H1 (cell line): ENCODE measurements at regions not wholly inside any gene's neighbourhood (a gene's known extent, or its start where the extent isn't known, plus 50 kb on each side); places are given as distances from the start of the nearest gene placed in this dataset.

Experiments
- CHD1 ChIP-seq: IDR thresholded peaks from 2 replicates; pipeline ENCODE4 v1.6.1; 2012; ENCODE audit warnings: low read depth, low read length, improper control_type of control experiment
- EP300 ChIP-seq, 2 experiments: IDR thresholded peaks; 1 replicate in 1 of 2; 2 replicates in 1 of 2; pipeline ENCODE4 v1.6.1; 2011 to 2012; ENCODE audit warnings: low read depth in 2 of 2, low read length in 2 of 2, mild to moderate bottlenecking in 2 of 2, borderline replicate concordance in 1 of 2, inconsistent platforms in 1 of 2, moderate library complexity in 1 of 2
- EZH2 ChIP-seq: fragments of 200-600 bp; sonication (generic); IDR thresholded peaks from 2 replicates; pipeline ENCODE4 v1.7.1; 2012; ENCODE audit warnings: low read depth, mild to moderate bottlenecking, moderate library complexity, low read length, inconsistent platforms; ENCODE audit not compliant: severe bottlenecking
- NRF1 ChIP-seq: IDR thresholded peaks from 2 replicates; pipeline ENCODE4 v1.6.1; 2011; ENCODE audit warnings: mild to moderate bottlenecking, low read depth, low read length, improper control_type of control experiment
- POLR2A ChIP-seq, 2 experiments: IDR thresholded peaks; 1 replicate in 1 of 2; 2 replicates in 1 of 2; pipeline ENCODE4 v1.6.1; 2011; ENCODE audit warnings: low read depth in 2 of 2, low read length in 2 of 2, mild to moderate bottlenecking in 2 of 2; ENCODE audit errors: control extremely low read depth in 1 of 2
- SUZ12 ChIP-seq: fragments of 200-600 bp; sonication (generic); IDR thresholded peaks from 2 replicates; pipeline ENCODE4 v1.6.1; 2012; ENCODE audit warnings: mild to moderate bottlenecking, inconsistent platforms, low read length, moderate library complexity, mixed read lengths
- ZNF274 ChIP-seq: IDR thresholded peaks from 2 replicates; pipeline ENCODE4 v1.7.0; 2012; ENCODE audit warnings: low read length, borderline replicate concordance; ENCODE audit errors: extremely low read depth
- TF ChIP-seq, protein P1 (sequence below): IDR thresholded peaks from 2 replicates; pipeline ENCODE4 v1.6.1; 2011; ENCODE audit warnings: low read length, improper control_type of control experiment
- TF ChIP-seq, protein P2 (sequence below), 3 experiments: IDR thresholded peaks; 1 replicate in 2 of 3; 2 replicates in 1 of 3; pipeline versions ENCODE4 v1.5.1 to v1.6.1; 2011; ENCODE audit warnings: low read length in 3 of 3, mild to moderate bottlenecking in 3 of 3, inconsistent platforms in 2 of 3, low read depth in 1 of 3, moderate library complexity in 1 of 3; ENCODE audit not compliant: insufficient read depth in 1 of 3; ENCODE audit errors: control extremely low read depth in 1 of 3

DNA sequence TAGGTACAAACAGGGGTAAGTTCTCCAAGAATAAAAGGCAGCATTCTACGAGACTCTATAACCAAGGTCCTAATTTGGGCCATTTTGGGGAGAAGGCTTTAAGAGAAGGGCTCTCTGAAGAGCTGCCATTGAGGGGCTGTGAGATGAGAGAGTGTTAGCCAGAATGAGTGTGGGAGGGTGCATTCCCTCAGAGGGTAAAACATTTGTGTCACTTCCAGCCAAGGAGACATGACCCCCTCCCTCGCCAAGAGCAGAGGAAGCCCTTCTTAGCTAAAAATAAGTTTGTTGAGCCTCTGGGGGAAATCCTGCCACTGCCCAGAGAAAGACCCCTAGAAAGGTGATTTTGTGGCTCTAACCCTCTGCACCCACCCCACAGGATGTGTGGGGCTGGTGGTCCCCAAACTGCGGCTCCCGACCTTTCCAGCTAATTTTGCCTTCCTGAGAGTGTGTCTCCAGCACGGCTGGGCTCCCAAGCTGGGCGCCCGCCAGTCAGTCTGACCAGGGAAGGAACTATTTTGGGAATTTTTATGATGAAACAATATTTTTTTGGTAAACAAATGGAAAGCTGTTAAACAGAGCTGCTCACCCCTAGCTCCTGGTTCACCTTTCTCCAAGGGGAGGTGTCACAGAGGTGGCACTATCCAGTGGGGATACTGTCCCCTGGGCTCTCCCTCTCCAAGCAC lies 65.9 kb upstream of the JDP2 start:
- TF ChIP-seq POLR2A (IDR thresholded peaks at IDR 0.05; ENCODE audit: control extremely low read depth in 1 of 2, low read depth in 2 of 2, low read length in 2 of 2) (no peak), SUZ12 (no peak), EP300 (IDR thresholded peaks at IDR 0.05; ENCODE audit: borderline replicate concordance in 1 of 2, low read depth in 2 of 2, low read length in 2 of 2) (no peak), CHD1 (no peak), EZH2 (no peak), ZNF274 (no peak), NRF1 (no peak)
- TF ChIP-seq, protein P1, sequence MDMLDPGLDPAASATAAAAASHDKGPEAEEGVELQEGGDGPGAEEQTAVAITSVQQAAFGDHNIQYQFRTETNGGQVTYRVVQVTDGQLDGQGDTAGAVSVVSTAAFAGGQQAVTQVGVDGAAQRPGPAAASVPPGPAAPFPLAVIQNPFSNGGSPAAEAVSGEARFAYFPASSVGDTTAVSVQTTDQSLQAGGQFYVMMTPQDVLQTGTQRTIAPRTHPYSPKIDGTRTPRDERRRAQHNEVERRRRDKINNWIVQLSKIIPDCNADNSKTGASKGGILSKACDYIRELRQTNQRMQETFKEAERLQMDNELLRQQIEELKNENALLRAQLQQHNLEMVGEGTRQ: no peak
- TF ChIP-seq, protein P2, sequence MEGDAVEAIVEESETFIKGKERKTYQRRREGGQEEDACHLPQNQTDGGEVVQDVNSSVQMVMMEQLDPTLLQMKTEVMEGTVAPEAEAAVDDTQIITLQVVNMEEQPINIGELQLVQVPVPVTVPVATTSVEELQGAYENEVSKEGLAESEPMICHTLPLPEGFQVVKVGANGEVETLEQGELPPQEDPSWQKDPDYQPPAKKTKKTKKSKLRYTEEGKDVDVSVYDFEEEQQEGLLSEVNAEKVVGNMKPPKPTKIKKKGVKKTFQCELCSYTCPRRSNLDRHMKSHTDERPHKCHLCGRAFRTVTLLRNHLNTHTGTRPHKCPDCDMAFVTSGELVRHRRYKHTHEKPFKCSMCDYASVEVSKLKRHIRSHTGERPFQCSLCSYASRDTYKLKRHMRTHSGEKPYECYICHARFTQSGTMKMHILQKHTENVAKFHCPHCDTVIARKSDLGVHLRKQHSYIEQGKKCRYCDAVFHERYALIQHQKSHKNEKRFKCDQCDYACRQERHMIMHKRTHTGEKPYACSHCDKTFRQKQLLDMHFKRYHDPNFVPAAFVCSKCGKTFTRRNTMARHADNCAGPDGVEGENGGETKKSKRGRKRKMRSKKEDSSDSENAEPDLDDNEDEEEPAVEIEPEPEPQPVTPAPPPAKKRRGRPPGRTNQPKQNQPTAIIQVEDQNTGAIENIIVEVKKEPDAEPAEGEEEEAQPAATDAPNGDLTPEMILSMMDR (IDR thresholded peaks at IDR 0.05; ENCODE audit: control extremely low read depth in 1 of 3, insufficient read depth in 1 of 3, low read depth in 1 of 3, low read length in 3 of 3): no peak
